ENCODE measurements at regions not wholly inside any gene's neighbourhood (a gene's known extent, or its start where the extent isn't known, plus 50 kb on each side); places are given as distances from the start of the nearest gene placed in this dataset.

DNA sequence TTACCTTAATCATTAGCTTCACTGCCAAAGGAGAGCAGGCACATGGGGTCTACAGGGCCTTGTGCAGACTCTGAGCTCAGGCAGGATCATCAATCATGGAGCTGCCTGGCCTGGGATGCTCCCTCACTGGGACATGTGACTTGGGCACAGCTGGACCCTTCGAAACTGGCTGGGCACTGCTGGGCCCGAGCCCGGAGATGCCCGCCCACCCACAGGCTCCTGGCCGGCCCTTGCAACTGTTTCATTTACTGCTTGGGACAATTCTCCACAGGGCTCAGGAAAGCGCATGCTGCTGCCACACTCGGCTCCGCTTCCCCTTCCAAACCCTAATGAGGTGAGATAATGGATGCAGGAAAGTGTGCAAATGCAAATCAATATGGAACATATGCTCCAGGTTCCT lies 387.5 kb downstream of the TRIM36 start:
- no peak overlapping the region for H3K4me3 ChIP-seq (ENCODE audit: low read depth, low read length)
- TF ChIP-seq CTCF (IDR thresholded peaks at IDR 0.05; ENCODE audit: borderline replicate concordance, insufficient read depth, low read depth, low read length) = no peak

DNA sequence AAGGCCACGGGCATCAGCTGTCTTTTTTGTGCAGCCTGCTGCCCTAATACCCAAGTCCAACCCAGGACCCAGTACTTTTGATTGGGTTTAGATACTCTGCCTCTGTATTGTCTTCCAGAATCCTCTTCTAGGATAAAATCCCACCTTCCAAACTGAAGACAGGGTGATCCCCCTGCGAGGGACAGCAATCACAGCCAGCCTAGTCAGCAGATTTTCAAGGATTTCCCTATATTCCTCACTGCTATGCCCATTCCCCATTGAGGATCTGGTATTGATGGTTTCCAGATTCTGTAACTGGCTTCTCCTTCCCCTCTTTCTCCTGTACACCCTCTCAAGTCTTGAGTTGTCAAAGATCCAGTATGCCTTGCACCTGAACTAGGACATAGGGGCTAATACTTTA lies 389.4 kb downstream of the TRIM36 start:
- H3K4me3 ChIP-seq (ENCODE audit: low read depth, low read length) = no peak overlapping the region
- TF ChIP-seq CTCF (IDR thresholded peaks at IDR 0.05; ENCODE audit: borderline replicate concordance, insufficient read depth, low read depth, low read length) = no peak

GRCh38 chr5:114744406-114744805 lies 382.5 kb downstream of the KCNN2 start:
- no peak for TF ChIP-seq CTCF (IDR thresholded peaks at IDR 0.05; ENCODE audit: borderline replicate concordance, insufficient read depth, low read depth, low read length)

GRCh38 chr5:114734238-114734637 lies 372.4 kb downstream of the KCNN2 start:
- no peak overlapping the region for H3K4me3 ChIP-seq (ENCODE audit: low read depth, low read length)

More at GRCh38 chr5:114744406-114744805, 382.5 kb downstream of the KCNN2 start:
- no peak overlapping the region for H3K4me3 ChIP-seq (ENCODE audit: low read depth, low read length)

DNA sequence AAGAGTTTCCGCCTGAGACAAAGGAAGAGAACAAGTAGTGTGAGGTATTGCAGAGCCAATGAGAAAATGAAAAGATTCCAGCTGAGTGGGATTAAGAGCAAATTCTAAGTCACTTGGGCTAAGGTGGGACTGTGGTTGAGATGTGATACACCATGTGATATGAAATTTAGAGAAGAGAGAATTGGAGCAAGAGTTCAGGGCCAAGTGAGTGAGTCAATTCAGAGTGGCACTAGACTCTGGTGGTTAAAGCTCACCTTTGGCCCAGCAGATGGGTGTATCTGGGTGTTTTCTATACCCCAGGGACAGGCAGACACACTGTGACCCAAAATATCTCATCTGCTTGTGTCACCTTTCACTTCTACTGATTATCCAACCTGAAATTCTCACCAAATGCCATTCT lies 368.1 kb downstream of the KCNN2 start:
- H3K4me3 ChIP-seq (ENCODE audit: low read depth, low read length) = no peak overlapping the region
- TF ChIP-seq CTCF (IDR thresholded peaks at IDR 0.05; ENCODE audit: borderline replicate concordance, insufficient read depth, low read depth, low read length) = no peak

More at GRCh38 chr5:114734238-114734637, 372.4 kb downstream of the KCNN2 start:
- TF ChIP-seq CTCF (IDR thresholded peaks at IDR 0.05; ENCODE audit: borderline replicate concordance, insufficient read depth, low read depth, low read length) = no peak

DNA sequence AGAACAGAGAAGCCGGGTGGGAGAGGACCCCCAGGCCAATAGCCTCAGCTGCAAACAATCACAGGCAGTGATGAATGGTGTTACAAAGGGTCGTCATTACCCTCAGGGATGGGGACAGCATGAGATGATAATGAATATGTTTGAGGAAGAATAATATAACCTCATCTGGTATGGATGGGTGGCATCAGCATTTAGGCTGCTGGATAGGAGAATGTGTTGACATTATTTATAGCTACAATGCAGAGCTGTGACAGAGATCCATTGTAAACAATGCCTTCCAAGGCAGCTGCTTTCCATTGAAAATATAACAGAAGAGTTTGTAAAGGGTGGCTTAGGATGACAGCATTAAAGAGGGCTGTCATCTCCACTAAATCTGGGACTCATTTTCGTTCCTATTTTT lies 365.5 kb downstream of the KCNN2 start:
- no peak for TF ChIP-seq CTCF (IDR thresholded peaks at IDR 0.05; ENCODE audit: borderline replicate concordance, insufficient read depth, low read depth, low read length)
- no peak overlapping the region for H3K4me3 ChIP-seq (ENCODE audit: low read depth, low read length)

- H3K4me3 ChIP-seq (ENCODE audit: low read depth, low read length) = no peak overlapping the region
- no peak for TF ChIP-seq CTCF (IDR thresholded peaks at IDR 0.05; ENCODE audit: borderline replicate concordance, insufficient read depth, low read depth, low read length)
Observed at GRCh38 chr5:114726131-114726530, 364.3 kb downstream of the KCNN2 start.
